ENCODE measurements at regions not wholly inside any gene's neighbourhood (a gene's known extent, or its start where the extent isn't known, plus 50 kb on each side); places are given as distances from the start of the nearest gene placed in this dataset.

DNA sequence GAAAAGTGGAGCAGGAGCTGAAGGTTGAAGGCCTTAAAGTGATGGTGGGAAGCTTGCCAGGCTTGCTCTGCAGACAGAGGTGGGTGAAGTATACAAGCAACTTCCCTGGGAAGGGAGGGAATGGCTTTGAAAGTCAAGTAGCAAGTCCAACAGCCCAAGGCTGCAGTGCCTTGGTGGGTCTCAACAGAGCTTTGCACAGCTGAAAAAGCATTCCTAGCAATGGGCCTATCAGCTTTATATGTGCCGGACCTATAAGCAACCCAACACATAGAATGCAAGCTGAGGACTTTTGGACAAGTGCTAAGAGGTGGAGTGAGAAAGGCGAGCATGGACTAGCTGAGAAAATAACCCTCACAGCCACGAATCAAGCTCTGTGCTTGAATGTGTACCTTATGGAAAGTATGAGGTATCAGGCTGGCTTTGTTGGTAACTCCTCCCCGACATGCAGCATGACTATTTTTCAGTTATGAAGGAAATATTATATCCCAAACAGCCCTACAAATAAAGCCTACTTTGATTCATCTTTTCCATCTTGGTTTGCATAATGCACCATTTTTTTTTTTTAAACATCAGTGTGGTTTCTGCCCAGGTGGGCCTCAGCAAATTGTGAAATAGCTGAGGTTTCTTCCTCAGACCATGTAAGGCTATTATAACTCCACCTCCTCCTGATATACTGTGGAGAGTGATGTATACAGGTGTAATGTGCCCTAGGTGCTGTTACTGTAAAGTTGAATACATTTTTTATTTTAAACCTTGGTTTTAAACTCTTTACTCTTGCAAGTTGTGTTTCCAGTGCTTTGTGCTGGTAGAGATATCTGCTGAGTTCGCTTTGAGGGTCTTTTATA lies 241.4 kb upstream of the CXCR4 start:
- TF ChIP-seq, protein P1, sequence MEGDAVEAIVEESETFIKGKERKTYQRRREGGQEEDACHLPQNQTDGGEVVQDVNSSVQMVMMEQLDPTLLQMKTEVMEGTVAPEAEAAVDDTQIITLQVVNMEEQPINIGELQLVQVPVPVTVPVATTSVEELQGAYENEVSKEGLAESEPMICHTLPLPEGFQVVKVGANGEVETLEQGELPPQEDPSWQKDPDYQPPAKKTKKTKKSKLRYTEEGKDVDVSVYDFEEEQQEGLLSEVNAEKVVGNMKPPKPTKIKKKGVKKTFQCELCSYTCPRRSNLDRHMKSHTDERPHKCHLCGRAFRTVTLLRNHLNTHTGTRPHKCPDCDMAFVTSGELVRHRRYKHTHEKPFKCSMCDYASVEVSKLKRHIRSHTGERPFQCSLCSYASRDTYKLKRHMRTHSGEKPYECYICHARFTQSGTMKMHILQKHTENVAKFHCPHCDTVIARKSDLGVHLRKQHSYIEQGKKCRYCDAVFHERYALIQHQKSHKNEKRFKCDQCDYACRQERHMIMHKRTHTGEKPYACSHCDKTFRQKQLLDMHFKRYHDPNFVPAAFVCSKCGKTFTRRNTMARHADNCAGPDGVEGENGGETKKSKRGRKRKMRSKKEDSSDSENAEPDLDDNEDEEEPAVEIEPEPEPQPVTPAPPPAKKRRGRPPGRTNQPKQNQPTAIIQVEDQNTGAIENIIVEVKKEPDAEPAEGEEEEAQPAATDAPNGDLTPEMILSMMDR (IDR thresholded peaks at IDR 0.05; ENCODE audit: borderline replicate concordance, insufficient read depth, low read depth, low read length): no peak
- no peak overlapping the region for H3K4me3 ChIP-seq (ENCODE audit: low read depth, low read length)

DNA sequence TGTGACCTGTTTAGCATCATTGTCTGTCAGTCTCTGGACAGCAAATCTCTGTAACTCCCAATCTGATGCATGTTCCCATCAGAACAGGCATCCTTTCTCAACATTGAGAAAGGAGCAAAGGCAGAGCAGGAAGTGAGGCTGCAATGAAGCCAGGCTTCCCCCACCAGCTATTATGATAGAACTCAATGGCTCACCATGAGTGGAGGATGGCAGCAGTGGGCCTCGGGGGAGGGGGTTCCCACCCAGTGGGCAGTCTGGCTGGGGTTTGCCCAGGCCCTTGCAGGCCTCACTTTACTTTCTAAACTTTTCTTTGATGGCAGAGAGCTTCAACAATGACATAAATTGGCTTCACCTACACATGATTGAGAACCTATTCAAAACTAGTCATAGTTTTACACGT lies 240.6 kb upstream of the CXCR4 start:
- TF ChIP-seq, protein P1 (IDR thresholded peaks at IDR 0.05; ENCODE audit: borderline replicate concordance, insufficient read depth, low read depth, low read length): no peak
- H3K4me3 ChIP-seq (ENCODE audit: low read depth, low read length): no peak overlapping the region

DNA sequence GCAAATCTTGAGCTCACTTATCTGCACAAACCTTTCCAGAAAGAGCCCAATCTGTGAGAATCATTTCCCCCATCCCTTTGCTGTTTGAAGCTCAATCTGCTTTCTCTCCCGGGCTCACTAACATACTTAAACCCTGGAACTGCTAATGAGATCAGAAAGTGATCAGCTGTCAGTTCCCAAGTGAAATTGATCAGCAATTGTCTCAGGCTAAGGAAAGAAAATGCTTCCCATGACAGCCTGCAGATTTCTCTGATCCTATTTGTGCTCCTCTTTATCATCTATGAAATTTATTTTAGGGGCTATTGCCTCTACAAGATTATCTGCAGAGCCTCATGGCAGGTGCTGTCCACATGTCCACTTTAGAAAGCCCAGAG lies 239.0 kb upstream of the CXCR4 start:
- TF ChIP-seq, protein P1 (IDR thresholded peaks at IDR 0.05; ENCODE audit: borderline replicate concordance, insufficient read depth, low read depth, low read length): no peak
- no peak overlapping the region for H3K4me3 ChIP-seq (ENCODE audit: low read depth, low read length)

DNA sequence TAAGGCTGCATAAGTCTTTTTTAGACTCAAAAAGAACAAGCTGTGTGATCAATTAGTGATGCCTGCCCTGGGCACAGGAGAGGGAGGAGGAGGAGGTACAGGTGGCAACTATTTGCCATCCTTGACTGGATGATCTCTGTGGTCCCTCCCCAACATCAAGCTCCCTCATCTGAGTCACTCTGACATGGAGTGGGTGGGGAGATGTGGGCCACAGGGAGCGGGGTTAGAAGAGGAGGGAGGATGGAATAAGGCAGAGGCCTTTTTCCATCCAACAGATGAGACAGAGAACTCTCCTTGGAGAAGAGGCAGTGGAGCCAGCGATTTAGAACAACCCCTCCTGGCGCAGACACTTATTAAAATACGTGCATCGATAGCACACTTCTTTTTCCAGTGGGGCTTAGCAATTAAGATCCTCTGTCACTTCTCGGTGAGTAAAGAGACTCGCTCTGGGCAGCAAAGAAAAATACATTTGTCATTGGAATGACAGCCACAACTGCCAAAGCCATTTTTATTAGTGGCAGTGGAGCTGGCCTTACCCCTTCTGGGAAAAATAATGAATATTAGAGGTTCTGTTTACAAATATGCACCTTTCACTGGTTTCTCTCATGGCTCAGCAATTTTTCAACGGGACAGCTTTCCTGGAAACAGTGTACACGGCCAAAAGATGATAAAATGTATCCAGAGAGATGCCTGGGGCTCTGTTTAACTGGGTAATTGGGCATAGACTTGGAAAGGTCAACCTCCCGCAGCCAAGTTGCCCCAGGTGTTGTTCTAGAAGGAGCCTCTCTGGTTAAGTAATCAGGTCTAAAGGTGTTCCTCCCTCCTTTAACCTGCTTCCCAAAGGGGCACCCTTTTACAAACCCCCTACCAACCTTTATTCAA lies 238.4 kb upstream of the CXCR4 start:
- TF ChIP-seq, protein P1 (IDR thresholded peaks at IDR 0.05; ENCODE audit: borderline replicate concordance, insufficient read depth, low read depth, low read length): no peak
- H3K4me3 ChIP-seq (ENCODE audit: low read depth, low read length): no peak overlapping the region

DNA sequence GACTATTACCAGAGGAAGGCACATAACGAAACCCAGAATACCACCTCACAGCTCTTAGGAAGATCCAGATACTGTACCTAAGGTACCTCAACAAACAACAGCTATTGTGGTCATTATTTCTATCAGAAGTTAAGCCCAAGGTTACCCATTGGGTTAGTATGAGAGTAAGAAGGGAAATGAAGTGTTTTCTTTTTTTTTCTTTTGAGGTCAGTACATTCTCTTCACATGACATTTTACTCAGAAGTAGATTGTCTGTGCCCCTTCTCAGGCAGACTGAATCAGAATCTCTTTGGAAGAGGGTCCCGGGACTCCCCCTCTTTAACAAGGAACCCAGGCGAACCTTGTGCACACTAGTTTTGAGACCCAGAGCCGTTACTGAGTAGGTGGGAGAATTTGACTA lies 233.7 kb upstream of the CXCR4 start:
- no peak overlapping the region for H3K4me3 ChIP-seq (ENCODE audit: low read depth, low read length)
- TF ChIP-seq, protein P1 (IDR thresholded peaks at IDR 0.05; ENCODE audit: borderline replicate concordance, insufficient read depth, low read depth, low read length): no peak

DNA sequence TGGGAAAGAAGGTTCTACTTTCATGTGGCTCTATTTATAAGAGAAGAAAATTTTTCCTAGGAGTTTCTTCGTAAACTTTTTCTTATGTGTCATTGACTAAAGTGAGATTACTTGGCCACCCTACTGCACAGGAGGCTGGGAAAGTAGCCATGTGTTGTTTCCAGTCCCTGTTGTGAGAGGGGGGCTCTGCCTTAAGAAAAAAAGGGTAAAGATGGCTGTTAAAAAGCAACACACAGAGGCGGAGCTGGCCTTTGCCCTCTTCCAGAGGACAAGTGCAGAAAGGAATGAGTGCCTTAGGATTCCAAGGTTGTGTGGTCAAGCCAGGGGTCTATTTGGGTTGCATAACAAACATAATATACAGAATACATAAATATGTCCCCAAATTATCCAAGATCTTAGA lies 230.0 kb upstream of the CXCR4 start:
- no peak overlapping the region for H3K4me3 ChIP-seq (ENCODE audit: low read depth, low read length)
- TF ChIP-seq, protein P1 (IDR thresholded peaks at IDR 0.05; ENCODE audit: borderline replicate concordance, insufficient read depth, low read depth, low read length): no peak
